ENCODE measurements at regions not wholly inside any gene's neighbourhood (a gene's known extent, or its start where the extent isn't known, plus 50 kb on each side); places are given as distances from the start of the nearest gene placed in this dataset.

GRCh38 chr9:99718631-99719030 lies 103.1 kb upstream of the NR4A3 start:
- peaks cover 4% of the 10 kb centered on the region for H3K4me1 Mint-ChIP-seq
- H3K4me3 Mint-ChIP-seq, result no peak overlapping the region
- H3K27ac Mint-ChIP-seq, result no peak overlapping the region
- DNase-seq (ENCODE audit: low spot score in 2 of 2, unreplicated experiment in 2 of 2), result no peak
- H3K27me3 Mint-ChIP-seq (ENCODE audit: low read depth), result no peaks in the 10 kb centered on the region
- peaks cover 6% of the 10 kb centered on the region for H3K9me3 Mint-ChIP-seq
- H3K36me3 Mint-ChIP-seq, result no peaks in the 10 kb centered on the region
- TF ChIP-seq, protein P1, sequence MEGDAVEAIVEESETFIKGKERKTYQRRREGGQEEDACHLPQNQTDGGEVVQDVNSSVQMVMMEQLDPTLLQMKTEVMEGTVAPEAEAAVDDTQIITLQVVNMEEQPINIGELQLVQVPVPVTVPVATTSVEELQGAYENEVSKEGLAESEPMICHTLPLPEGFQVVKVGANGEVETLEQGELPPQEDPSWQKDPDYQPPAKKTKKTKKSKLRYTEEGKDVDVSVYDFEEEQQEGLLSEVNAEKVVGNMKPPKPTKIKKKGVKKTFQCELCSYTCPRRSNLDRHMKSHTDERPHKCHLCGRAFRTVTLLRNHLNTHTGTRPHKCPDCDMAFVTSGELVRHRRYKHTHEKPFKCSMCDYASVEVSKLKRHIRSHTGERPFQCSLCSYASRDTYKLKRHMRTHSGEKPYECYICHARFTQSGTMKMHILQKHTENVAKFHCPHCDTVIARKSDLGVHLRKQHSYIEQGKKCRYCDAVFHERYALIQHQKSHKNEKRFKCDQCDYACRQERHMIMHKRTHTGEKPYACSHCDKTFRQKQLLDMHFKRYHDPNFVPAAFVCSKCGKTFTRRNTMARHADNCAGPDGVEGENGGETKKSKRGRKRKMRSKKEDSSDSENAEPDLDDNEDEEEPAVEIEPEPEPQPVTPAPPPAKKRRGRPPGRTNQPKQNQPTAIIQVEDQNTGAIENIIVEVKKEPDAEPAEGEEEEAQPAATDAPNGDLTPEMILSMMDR (IDR thresholded peaks at IDR 0.05; ENCODE audit: unreplicated experiment), result no peak

GRCh38 chr9:99720455-99721050 lies 101.1 kb upstream of the NR4A3 start:
- Mint-ChIP-seq H3K4me1 (peaks cover 4% of the 10 kb centered on the region), H3K27me3 (ENCODE audit: low read depth) (no peaks in the 10 kb centered on the region), H3K9me3 (peaks cover 6% of the 10 kb centered on the region), H3K36me3 (no peaks in the 10 kb centered on the region), H3K27ac (no peak overlapping the region), H3K4me3 (no peak overlapping the region)
- TF ChIP-seq, protein P1 (IDR thresholded peaks at IDR 0.05; ENCODE audit: unreplicated experiment), result no peak
- DNase-seq (ENCODE audit: low spot score in 2 of 2, unreplicated experiment in 2 of 2), result no peak

- Mint-ChIP-seq H3K4me3 (no peak overlapping the region), H3K4me1 (peaks cover 4% of the 10 kb centered on the region), H3K9me3 (peaks cover 6% of the 10 kb centered on the region), H3K36me3 (no peaks in the 10 kb centered on the region), H3K27ac (no peak overlapping the region), H3K27me3 (ENCODE audit: low read depth) (no peaks in the 10 kb centered on the region)
- TF ChIP-seq, protein P1 (IDR thresholded peaks at IDR 0.05; ENCODE audit: unreplicated experiment), result no peak
- no peak for DNase-seq (ENCODE audit: low spot score in 2 of 2, unreplicated experiment in 2 of 2)
Observed at GRCh38 chr9:99721898-99722297, 99.8 kb upstream of the NR4A3 start.

DNA sequence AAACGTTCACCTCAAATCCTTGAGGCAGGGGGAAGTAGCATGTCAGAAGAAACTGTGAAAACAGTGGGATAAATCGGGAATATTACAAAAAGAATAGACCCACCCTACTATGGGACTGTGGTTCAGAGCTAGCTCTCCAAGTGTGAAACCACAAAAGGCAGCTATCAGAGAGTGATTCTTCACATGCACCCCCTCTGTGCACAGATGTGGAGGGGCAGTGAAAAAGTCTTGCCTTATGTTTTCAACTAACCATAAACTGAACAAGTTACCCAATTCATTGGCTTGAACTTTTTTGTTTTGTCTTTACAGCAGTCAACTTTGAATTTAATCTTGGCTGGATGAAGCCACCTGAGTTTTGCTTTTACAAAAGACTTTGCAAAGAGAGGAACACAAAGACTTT lies 98.8 kb upstream of the NR4A3 start:
- Mint-ChIP-seq H3K27me3 (ENCODE audit: low read depth) (no peaks in the 10 kb centered on the region), H3K9me3 (peaks cover 6% of the 10 kb centered on the region), H3K4me1 (peaks cover 4% of the 10 kb centered on the region), H3K4me3 (no peak overlapping the region), H3K36me3 (no peaks in the 10 kb centered on the region), H3K27ac (no peak overlapping the region)
- TF ChIP-seq, protein P1 (IDR thresholded peaks at IDR 0.05; ENCODE audit: unreplicated experiment), result no peak
- DNase-seq (ENCODE audit: low spot score in 2 of 2, unreplicated experiment in 2 of 2), result no peak

DNA sequence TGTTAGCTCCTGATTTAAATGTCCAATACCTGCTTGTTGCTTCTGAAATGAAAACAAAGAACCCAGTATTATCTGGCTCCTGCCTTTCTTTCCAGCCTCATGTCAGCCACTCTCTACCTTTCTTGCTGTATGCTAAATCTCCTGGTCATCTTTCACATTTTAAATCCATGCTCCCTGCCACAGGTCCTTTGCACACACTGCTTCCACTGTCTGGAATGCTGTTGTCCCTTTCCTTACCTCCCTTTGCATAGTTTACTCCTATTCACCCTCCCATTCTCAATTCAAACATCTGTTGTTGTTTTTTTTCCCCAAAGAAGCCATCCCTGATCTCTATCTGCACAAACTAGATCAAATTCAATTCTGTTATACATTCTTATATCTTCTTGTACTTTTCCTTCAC lies 97.0 kb upstream of the NR4A3 start:
- Mint-ChIP-seq H3K27me3 (ENCODE audit: low read depth) (no peaks in the 10 kb centered on the region), H3K4me3 (no peak overlapping the region), H3K4me1 (peaks cover 4% of the 10 kb centered on the region), H3K36me3 (no peaks in the 10 kb centered on the region), H3K9me3 (peaks cover 6% of the 10 kb centered on the region), H3K27ac (no peak overlapping the region)
- TF ChIP-seq, protein P1 (IDR thresholded peaks at IDR 0.05; ENCODE audit: unreplicated experiment), result no peak
- no peak for DNase-seq (ENCODE audit: low spot score in 2 of 2, unreplicated experiment in 2 of 2)

GRCh38 chr9:99725852-99726251 lies 95.8 kb upstream of the NR4A3 start:
- TF ChIP-seq, protein P1 (IDR thresholded peaks at IDR 0.05; ENCODE audit: unreplicated experiment), result no peak
- H3K27ac Mint-ChIP-seq, result no peak overlapping the region

More at GRCh38 chr9:99725852-99726251, 95.8 kb upstream of the NR4A3 start:
- Mint-ChIP-seq H3K9me3 (peaks cover 4% of the 10 kb centered on the region), H3K4me3 (no peak overlapping the region), H3K36me3 (no peaks in the 10 kb centered on the region), H3K27me3 (ENCODE audit: low read depth) (no peaks in the 10 kb centered on the region), H3K4me1 (no peaks in the 10 kb centered on the region)
- no peak for DNase-seq (ENCODE audit: low spot score in 2 of 2, unreplicated experiment in 2 of 2)
